ENCODE measurements at regions not wholly inside any gene's neighbourhood (a gene's known extent, or its start where the extent isn't known, plus 50 kb on each side); places are given as distances from the start of the nearest gene placed in this dataset.

DNA sequence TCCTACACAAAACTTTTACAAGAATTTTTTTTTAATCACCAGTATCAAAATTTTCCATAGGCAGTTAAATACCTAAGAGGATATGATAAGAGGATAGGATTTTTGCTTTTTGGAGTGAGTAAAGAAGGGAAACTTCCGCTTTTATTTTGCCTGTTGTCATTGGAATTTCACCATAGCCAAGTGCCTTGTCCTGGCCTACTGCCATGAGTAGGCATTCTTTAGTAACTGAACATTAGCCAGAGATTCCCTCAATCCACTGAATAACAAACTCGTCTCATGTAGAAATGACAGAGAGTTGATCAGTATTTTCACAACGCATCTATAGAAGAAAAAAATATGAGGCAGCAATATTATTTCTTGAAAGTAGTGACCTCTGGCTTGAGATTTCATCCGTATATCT is 289.6 kb upstream of the ADAMTSL1 start:
- Histone ChIP-seq H3K4me2 (ENCODE audit: insufficient read depth, low read length) (no peak overlapping the region), H3K27me3 (ENCODE audit: control insufficient read depth in 2 of 2, insufficient read depth in 2 of 2, low read length in 2 of 2) (no peaks in the 10 kb centered on the region), H3K4me1 (replicated peaks in 1 of 2; ENCODE audit: control insufficient read depth in 2 of 2, insufficient read depth in 2 of 2, low read length in 2 of 2) (no peaks in the 10 kb centered on the region), H3K9me1 (ENCODE audit: control insufficient read depth, insufficient read depth, low read length) (no peaks in the 10 kb centered on the region), H3K9me3 (replicated peaks; ENCODE audit: control insufficient read depth, insufficient read depth, low read depth, low read length) (no peaks in the 10 kb centered on the region), H3K27ac (ENCODE audit: extremely low read depth, low read depth, low read length) (no peak overlapping the region), H3K36me3 (ENCODE audit: control insufficient read depth, insufficient read depth, low read length) (no peaks in the 10 kb centered on the region), H4K20me1 (replicated peaks; ENCODE audit: control insufficient read depth, insufficient read depth, low read length) (no peaks in the 10 kb centered on the region), H3K4me3 (no peak overlapping the region), H3K79me2 (ENCODE audit: control insufficient read depth, insufficient read depth, low read length) (no peaks in the 10 kb centered on the region), H2AFZ (ENCODE audit: low read depth, low read length) (no peak overlapping the region), H3K9ac (ENCODE audit: insufficient read depth in 1 of 2, low read depth in 2 of 2, low read length in 2 of 2) (no peak overlapping the region)
- TF ChIP-seq, protein P1, sequence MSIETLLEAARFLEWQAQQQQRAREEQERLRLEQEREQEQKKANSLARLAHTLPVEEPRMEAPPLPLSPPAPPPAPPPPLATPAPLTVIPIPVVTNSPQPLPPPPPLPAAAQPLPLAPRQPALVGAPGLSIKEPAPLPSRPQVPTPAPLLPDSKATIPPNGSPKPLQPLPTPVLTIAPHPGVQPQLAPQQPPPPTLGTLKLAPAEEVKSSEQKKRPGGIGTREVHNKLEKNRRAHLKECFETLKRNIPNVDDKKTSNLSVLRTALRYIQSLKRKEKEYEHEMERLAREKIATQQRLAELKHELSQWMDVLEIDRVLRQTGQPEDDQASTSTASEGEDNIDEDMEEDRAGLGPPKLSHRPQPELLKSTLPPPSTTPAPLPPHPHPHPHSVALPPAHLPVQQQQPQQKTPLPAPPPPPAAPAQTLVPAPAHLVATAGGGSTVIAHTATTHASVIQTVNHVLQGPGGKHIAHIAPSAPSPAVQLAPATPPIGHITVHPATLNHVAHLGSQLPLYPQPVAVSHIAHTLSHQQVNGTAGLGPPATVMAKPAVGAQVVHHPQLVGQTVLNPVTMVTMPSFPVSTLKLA (conservative IDR thresholded peaks at IDR 0.05): no peak
- TF ChIP-seq SMAD2 (IDR thresholded peaks at IDR 0.05; ENCODE audit: low read depth, low read length) (no peak), EP300 (IDR thresholded peaks at IDR 0.05; ENCODE audit: low read length) (no peak), ZNF165 (CRISPR knock-in tag; IDR thresholded peaks at IDR 0.05; ENCODE audit: borderline replicate concordance) (no peak), ZNF707 (CRISPR knock-in tag; conservative IDR thresholded peaks at IDR 0.05) (no peak), CBX2 (IDR thresholded peaks at IDR 0.05; ENCODE audit: insufficient read depth, low read length, poor library complexity, severe bottlenecking) (no peak), CBFA2T2 (conservative IDR thresholded peaks at IDR 0.05) (no peak), PCBP1 (IDR thresholded peaks at IDR 0.05; ENCODE audit: low read depth, low read length, poor library complexity, severe bottlenecking) (no peak), KLF10 (CRISPR knock-in tag; IDR thresholded peaks at IDR 0.05) (no peak), RUNX1 (IDR thresholded peaks at IDR 0.05; ENCODE audit: low read depth) (no peak), XRCC4 (IDR thresholded peaks at IDR 0.05; ENCODE audit: extremely low read depth, insufficient read depth, insufficient read length) (no peak), RBM17 (IDR thresholded peaks at IDR 0.05; ENCODE audit: borderline replicate concordance, low read depth, low read length) (no peak)
- TF ChIP-seq, protein P2, sequence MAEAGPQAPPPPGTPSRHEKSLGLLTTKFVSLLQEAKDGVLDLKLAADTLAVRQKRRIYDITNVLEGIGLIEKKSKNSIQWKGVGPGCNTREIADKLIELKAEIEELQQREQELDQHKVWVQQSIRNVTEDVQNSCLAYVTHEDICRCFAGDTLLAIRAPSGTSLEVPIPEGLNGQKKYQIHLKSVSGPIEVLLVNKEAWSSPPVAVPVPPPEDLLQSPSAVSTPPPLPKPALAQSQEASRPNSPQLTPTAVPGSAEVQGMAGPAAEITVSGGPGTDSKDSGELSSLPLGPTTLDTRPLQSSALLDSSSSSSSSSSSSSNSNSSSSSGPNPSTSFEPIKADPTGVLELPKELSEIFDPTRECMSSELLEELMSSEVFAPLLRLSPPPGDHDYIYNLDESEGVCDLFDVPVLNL (CRISPR knock-in tag; IDR thresholded peaks at IDR 0.05; ENCODE audit: low read depth): no peak
- TF ChIP-seq, protein P3, sequence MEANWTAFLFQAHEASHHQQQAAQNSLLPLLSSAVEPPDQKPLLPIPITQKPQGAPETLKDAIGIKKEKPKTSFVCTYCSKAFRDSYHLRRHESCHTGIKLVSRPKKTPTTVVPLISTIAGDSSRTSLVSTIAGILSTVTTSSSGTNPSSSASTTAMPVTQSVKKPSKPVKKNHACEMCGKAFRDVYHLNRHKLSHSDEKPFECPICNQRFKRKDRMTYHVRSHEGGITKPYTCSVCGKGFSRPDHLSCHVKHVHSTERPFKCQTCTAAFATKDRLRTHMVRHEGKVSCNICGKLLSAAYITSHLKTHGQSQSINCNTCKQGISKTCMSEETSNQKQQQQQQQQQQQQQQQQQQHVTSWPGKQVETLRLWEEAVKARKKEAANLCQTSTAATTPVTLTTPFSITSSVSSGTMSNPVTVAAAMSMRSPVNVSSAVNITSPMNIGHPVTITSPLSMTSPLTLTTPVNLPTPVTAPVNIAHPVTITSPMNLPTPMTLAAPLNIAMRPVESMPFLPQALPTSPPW (CRISPR knock-in tag; IDR thresholded peaks at IDR 0.05): no peak
- DNase-seq (ENCODE audit: extremely low read depth in 1 of 4, low spot score in 3 of 4) (no peak), ATAC-seq (no peak), FAIRE-seq (no peak)
- intact Hi-C loops (cut with micrococcal nuclease) (no loop called here), in situ Hi-C loops (cut with MboI) (no loop called here)
- WGBS (ENCODE audit: insufficient coverage, low coverage, missing lambda C conversion rate): 0% methylated on average over 4 of the region's 4 CpGs
- ChIA-PET POLR2A (no interaction called here), CTCF (ENCODE audit: low intra/inter-chr PET ratio) (no interaction called here)
- BruUV-seq (replicated peaks): no TSS peak

Data from K562 (cell line).